Stimulated activated CD4-positive, alpha-beta T cell treated with anti-CD3 and anti-CD28 coated beads, Interleukin-2, amount 100 ng/mL, for 24 hours (primary cell): ENCODE measurements at regions not wholly inside any gene's neighbourhood (a gene's known extent, or its start where the extent isn't known, plus 50 kb on each side); places are given as distances from the start of the nearest gene placed in this dataset.
"Not testable (repeated sequence)": the region's sequence is repeated elsewhere in the genome, so short reads cannot be mapped to it uniquely, and the experiment has no call there.

ENCODE experiments used
- DNase-seq, 2 donors: peaks; one replicate each; pipeline ENCODE4 v3.0.0-alpha.2; 2020

DNA sequence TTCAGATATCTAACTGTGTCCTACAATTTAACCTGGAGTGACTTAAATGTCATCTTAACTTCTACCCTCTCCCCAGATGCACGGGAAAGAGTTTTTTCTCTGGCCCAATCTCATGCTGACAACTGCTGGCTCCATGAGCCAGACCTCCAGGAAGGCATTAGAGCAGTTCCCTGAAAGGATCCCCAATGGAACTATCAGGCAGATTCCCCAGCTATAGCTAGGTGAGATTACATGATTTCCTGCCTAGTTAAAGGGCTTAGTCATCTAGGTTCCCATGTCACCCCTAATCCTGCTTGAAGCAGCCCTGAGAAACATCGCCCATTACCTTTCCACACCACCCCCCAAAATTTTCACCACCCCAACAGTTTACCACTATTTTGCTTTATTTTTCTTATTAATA is 373.5 kb upstream of the TRPC7 start:
- DNase-seq: no peak

DNA sequence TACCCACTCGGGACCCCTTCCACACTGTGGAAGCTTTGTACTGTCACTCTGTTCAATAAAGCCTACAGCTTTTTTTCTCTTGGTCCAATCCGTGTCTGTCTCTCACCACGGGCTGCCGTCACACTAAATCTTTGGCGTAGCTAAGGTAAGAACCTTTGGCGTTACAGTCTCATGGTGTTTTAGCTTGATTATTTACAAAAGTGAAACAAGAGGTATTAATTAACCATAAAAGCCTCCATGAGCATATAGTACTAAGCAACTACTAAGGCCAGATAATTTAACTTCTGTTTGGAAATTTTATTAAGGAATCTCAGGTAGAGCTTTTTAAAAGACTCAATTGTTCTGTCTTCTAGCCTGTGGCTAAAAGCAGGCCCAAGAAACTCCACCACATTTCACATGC is 370.7 kb upstream of the TRPC7 start:
- DNase-seq: no peak

DNA sequence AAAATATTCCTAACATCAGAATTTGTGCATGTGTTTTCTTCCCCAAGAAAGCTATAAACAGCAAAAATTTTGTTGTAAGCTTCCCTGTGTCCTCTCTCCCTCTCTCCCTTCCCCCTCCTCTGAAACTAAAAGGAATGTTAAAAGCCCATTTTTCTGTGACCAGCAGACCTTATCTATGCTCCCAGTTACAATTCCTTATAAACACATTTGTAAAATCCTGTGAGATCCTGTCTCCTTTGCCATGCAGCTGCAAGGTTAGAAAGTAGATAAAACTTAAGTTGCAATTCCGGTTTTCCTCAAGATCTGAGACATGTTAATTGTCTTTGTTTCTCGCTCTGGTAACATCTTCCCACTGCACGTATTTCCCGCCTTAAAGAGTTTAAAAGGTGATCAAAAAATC is 370.3 kb upstream of the TRPC7 start:
- not testable (repeated sequence) for DNase-seq

DNA sequence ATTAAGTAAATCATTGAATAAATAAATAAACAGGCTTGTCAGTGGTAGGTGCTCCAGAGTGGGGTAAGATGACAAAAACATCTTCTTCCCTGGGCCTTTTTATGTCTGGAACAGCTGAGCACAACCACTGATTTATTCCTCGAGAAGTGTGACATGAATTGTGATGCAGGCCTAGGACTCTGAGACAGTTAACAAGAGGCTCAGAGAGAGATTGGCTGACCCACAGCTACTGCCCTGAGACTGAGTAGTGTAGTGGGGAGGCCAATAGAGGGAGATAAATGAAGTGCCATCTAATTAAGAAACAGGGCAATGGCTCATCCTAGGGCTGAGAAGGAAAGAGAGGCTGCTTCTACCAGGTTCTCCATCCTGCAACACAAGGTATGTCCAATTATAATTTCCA is 369.3 kb upstream of the TRPC7 start:
- DNase-seq: no peak

DNA sequence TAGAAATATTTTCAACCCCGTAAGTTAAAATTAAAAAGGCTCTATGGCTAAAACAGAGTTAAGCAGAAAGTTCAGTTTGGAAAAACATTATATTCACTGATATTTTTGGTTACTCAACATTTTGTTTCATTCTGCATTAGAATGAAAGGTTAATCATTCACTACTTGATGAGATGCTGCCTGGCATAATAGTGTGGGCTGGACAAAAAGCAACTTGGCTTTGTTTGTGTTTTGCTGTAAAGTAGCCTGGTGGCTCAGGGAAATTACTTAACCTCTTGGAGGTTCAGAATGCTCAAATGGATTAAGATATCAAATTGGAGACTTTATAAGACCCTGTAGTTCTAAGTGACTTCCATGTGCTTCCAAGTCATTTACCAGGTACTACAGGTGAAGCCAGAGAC is 367.4 kb upstream of the TRPC7 start:
- no peak for DNase-seq

DNA sequence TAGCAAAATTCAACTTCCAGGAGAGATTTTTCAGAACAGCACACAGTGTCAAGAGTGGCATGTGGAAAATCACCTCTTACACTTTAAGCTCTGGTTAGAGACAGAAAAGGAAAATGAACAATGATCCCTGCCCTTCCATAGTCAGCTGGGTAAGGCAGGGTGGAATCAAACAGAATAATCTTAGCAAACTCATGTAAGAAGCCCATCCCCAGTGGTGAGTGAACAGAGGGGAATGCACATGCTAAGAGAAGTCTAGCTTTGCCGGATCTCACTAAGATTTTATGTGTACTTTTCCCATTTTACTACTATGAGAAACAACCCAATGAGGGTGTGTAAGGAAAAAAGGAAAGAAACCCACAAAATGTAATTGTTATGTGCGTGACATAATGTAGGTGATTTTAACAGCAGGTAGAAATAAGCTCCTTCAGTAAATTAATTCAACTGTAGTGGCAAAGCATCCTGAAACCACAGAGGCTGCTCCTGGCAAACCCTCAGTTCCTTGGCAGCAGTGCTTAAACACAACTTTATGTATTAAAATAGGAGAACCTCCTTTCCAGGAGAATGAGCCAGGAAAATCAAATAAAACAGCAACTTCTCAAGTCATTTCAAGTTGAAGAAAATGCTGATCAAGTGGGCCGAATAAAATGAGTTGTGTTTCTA is 366.0 kb upstream of the TRPC7 start:
- no peak for DNase-seq

DNA sequence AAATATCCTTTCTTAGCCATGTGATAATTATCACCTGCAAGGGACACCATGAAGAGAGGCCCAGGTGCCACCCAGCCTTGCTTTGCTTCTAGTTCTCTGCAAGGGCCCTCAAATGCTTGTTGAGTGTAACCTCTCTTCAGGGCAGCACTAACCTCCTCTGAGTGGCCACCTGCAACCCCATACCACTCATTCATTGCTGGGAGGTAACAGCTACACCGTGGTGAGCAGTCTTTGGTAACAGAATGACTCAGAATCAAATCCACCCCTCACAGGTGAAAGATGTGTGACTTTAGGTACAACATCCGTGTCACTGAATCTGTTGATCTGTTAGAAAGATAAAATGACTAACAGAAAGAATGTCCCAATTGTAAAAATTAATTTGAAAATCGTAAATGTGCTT is 365.1 kb upstream of the TRPC7 start:
- DNase-seq: no peak

DNA sequence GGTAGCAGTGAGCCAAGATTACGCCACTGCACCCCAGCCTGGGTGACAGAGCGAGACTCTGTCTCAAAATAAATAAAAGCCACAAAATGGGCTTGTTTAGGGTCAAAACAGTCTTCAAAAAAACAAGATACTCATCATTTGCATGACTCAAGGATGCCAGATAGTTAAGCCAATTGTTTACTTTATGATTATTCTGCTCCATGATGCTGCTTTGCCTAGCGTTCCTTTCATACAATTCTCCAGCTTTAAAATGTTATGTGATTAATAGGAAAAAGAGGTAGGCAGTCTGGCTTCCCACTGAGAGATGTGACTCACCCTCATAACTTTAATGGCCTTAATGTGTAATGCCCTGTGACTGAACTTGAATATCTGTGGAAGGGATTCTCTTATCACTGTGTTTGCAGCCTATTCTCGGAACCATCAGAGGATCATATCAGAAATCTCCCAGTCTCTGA is 364.6 kb upstream of the TRPC7 start:
- no peak for DNase-seq

DNA sequence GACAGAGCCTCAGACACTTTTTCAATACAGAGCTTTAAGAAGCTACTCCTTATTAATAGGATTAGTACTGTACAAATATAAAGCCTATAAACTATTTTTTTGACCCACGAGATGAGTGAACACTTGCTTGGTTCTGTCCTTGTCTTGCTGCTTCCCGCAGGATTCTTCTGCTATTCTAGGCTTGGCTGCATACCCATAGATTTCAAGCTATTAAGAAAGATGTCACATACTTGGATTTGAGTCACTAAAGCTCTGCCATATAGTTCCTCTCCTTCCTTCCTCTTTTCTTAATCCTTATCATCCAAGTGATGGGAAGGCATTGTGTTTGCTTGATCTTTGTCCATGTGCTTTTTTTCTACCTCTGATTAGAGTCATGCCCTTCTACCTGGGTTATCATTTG is 361.2 kb upstream of the TRPC7 start:
- DNase-seq: no peak

DNA sequence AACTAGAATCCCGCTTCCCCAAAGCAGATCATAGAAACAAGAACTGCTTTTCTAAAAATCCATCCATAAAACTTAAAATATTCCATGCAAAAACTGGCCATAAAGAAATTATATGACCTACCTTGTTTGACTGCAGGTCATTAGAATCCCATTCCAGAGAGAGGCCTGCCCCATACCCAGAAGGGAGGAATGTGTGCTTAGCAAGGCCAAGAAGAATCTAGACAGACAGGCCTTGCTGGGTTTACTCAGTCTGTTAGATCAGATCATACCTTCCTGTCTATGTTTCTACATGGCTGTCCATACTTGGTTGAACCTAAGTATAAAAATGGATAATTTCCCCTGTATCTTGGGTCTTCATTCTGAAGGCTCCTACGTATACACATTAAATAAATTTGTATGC is 358.8 kb upstream of the TRPC7 start:
- no peak for DNase-seq

DNA sequence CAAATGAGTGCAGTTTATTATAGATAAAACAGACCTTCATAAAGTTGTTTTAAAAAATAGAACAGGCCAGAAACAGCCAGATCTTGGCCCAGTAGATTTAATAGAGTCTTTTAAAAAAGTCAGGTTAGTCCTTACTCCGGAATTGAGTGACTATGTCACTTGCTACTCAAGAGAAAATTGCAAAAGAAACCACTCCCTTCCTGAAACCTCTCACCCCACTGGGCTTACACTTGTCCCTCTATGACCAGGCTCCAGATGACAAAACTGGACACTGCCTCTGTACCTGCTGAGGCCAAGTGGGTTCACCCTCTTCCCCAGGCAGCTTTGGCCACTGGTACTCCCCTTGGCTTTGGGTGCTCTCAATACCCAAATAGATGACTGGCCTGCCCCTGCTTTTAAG is 357.2 kb upstream of the TRPC7 start:
- DNase-seq: no peak

DNA sequence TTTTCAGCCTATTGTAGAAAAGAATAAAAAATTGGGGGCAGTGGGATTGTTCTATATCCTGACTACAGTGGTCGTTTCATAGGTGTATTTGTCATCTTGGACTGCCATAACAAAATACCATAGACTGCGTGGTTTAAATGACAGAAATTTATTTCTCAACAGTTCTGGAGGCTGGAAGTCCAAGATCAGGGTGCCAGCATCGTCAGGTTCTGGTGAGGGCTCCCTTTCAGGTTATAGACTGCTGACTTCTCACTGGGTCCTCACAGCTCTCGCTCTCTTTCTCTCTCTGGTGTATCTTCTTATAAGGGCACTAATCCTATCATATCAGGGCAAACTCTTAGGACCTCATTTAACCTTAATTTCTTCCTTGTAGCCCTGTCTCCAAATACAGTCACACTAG is 356.7 kb upstream of the TRPC7 start:
- no peak for DNase-seq

DNA sequence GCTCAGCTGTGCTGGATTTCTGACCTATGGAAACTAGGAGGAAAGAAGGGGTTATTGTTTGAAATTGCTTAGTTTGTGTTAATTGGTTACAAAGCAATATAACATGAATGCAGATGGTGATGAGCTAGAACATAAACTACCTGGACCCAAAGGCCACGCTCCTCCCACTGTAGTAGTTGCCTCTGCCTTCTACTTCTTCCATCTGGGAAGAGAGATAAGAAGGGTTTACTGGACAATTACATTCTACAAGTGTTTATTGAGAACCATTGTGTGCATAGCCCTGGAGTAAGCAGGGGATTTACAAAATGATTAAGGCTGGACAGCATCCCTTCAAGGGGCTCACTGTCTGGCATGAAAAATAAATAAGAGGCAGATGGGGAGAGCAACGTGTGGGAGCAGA is 355.3 kb upstream of the TRPC7 start:
- DNase-seq: no peak

DNA sequence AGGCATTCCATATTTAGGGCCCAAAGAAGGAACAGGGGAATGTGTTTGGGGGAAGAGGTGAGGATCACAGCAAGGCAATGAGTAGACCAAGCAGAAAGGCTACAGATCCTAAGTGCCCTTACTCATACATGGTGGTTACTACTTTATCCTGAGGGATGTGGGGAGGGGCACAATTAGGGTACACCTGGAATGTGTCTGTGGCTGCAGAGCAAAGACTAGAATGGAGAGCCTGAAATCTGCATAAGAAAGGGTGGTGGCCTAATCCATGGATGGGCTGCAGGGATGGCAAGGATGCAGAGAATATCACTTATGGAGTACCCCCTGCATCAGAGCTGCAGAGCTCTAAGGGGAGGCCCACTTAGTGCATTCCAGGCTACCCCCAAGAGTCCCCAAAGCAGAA is 352.6 kb upstream of the TRPC7 start:
- no peak for DNase-seq

DNA sequence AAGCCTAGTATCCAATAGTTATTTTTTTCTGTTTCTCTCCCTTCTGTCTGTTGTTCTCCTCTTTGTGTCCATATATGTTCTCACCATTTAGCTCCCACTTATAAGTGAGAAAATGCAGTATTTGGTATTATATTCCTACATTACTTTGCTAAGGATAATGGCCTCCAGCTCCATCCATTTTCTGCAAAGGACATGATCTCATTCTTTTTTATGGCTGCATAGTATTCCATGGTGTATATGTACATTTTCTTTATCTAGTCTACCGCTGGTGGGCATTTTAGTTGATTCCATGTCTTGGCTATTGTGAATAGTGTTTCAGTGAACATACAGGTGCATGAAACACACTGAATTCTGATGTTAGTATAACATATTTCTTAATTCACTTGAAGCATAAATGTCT is 348.9 kb upstream of the TRPC7 start:
- no peak for DNase-seq

DNA sequence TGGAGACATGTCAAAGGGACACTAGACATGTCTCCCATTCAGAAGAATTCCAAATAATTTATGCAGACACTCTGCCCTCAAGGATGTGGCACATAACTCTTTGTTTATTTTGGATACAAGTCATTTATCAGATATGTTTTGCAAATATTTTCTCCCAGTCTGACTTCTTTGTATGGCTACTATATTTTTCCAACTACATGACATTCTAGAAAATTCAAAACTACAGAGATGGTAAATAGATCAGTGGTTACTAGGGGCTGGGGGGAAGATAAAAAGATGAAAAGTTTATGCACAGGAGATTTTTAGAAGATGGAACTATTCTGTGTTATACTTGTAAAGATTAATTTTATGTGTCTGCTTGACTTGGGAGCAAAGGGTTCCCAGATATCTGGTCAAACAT is 347.3 kb upstream of the TRPC7 start:
- DNase-seq: no peak

DNA sequence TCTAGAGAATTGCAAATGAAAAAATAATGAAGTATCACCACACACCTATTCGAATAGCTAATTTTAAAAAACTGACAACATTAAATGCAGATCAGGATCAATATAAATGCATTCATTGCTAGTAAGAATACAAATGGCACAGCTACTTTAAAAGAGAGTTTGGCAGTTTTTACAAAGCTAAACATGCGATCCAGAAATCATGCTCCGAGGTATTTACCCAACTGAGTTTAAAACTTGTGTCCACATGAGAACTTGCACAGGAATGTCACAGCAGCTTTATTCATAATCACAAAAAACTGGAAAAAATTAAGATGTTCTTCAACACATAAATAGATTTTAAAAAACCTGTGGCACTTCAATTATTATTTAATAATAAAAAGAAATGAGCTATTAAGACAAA is 345.5 kb upstream of the TRPC7 start:
- no peak for DNase-seq

DNA sequence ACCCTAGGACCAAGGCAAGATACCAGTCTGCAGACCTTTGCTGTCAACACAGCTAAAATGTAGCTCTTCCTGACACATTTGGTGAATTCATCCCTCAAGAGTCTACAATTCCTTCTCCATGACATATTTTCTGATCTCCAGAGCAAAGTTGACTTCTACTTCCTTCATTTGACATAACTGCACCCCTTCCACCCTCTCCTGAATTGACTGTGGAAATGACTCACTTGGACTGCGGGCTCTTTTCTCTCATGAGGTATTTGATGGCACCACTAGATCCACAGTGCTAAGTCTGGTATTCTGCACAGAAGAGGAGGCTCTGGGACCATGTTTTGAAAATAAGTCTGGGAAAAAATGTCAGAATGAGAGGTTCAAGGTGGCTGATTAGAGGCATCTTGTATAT is 338.4 kb upstream of the TRPC7 start:
- no peak for DNase-seq

DNA sequence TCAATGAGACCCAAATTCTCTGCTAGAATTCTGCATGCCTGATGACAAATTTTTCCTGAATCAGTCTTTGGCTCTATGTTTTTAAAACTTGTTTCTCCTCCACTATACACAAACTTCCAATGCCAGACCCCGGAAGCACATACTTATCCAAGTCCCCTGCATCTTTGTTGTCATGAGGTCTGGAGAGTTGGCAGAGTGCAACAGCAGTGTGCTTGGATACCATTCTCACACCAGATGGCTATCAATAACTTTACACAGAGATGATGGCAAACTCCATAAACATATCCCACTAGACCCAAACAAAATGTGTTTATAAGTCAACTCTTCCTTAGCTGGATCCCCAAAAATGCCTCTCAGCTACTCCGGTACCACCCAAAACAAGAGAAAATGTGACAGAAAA is 337.7 kb upstream of the TRPC7 start:
- no peak for DNase-seq

DNA sequence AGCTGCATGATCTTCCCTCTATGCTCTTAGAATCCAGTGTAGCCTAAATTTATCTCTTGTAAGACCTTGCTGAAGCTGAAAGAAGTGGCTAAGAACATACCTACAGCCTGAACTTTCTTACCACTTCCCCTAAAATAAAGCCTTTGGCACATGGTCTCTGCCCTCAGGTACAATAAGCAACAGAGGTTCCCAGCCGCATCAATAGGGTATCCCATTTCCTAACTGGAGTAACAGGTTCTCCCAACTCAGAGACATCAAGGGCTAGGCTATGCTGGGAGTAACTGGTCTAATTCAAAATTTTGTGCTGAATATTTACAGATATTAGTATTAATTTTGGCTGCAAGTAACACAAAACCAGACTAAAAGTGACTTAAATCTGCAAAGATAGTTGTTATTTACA is 335.8 kb upstream of the TRPC7 start:
- DNase-seq: no peak

DNA sequence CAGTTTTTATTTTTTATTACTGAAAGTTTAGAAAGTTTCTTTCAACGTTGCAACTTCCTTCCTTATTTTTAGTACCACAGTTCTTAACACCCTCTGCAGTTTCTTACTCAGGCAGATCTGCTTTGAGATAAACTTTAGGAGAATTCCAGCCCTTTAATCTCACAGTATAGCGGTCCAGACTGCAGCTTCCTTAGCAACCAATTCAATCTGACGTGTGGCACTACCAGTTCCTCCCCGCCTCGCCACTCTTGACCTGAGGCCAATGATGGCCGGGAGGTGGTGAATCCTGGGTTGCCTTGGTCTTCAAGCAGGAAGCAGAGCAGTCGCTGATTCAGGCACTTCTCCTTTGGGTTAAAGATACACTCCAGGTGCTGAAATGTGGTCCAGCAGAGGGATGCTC is 334.3 kb upstream of the TRPC7 start:
- DNase-seq: no peak

DNA sequence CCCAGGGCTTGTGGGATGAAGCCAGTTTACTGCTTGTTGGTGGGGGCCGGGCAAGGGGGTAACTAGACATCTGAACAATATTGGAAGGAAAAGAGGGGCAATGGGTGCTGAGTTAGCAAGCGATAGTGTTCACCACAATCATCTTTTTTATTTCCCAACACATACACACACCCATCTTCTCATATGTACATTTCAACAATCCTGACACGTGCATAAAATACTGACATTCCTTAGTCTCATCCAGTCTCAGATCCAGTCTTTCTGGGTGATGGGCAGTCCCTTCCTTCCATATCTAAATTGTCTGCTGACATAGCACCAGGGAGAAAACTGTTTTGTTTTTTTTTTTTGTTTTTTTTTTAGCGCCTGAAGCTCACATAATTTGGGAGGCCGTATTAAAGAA is 333.6 kb upstream of the TRPC7 start:
- no peak for DNase-seq

DNA sequence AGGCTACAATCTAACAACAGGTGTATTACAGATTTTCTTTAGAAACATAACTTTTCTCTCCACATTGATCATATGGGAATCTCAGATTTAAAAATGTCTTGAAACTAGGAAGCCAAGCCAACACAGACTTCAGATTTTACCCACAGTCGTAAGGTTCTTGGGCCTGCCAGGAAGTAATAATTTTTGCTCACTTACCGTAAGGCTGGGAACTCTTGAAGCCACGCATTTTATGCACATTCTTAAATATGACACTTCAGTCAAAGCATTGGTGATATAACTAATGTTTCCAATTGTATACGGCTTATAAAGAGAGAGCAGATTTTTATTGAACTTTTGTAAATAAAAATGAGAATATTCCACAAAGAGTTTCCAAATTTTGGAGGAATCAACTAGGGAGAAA is 328.9 kb upstream of the TRPC7 start:
- DNase-seq: no peak

DNA sequence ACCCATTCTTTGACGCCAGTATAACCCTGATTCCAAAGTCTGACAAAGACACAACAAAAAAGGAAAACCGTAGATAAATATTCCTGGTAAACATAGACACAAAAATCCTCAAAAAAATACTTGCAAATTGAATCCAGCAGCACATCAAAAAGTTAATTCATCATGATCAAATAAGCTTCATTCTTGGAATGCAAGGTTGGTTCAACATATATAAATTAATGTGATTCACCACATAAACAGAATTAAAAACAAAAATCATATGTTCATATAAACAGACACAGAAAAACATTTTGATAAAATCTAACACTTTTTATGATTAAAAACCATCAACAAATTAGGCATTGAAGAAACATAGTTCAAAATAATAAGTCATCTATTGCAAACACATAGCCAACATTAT is 324.2 kb upstream of the TRPC7 start:
- DNase-seq: no peak

DNA sequence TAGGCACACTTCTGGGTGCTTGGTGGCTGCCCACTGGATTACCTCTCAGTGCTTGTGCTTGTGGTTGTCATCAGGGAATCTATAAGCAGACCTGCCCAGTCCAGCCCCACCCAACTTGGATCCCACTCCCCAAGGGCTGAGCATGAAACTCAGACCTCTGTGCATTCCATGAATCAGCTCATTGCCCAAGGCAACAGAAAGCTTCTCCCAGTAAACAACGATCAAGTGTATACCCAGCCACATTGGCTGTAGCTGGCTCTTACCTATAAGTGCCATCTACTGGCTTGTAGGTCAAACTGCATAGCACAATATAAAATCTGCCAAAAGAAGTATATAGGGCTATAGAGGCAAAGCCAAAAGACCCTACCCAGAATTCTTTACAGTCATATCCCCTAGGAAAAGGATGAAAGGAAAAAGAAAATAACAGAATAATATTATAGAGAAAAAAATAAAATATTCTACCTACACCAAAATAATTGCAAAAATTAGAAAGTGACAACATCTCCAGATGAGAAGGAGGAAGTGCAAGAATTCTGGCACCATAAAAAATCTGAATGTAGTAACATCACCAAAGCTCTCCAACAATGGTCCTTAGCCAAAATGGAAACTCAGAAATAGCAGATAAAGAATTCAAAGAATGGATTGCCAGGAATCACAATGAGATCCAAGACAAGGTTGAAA is 321.0 kb upstream of the TRPC7 start:
- no peak for DNase-seq
